ENCODE measurements at regions not wholly inside any gene's neighbourhood (a gene's known extent, or its start where the extent isn't known, plus 50 kb on each side); places are given as distances from the start of the nearest gene placed in this dataset.

- no peak for TF ChIP-seq CTCF (IDR thresholded peaks at IDR 0.05)
- TF ChIP-seq POLR2A (IDR thresholded peaks at IDR 0.05), result no peak
These were observed 435.1 kb downstream of the FOXO1 start for GRCh38 chr13:40231311-40231710.

Data from right lobe of liver (tissue), 4 donors.